Caco-2 (cell line): ENCODE measurements at regions not wholly inside any gene's neighbourhood (a gene's known extent, or its start where the extent isn't known, plus 50 kb on each side); places are given as distances from the start of the nearest gene placed in this dataset.

Source experiments
- BruUV-seq: library from RNA; stranded (reverse); fragments of 400-500 nt; replicated peaks from 2 replicates; lab custom pipeline; 2021; lab: Mats Ljungman, UMichigan
- CTCF ChIA-PET: fragments of 300-600 bp; sonication (Branson Sonifier 250); formaldehyde crosslinking; loops from one replicate; lab custom pipeline; 2022; ENCODE audit warnings: antibody characterized with exemption; lab: Charles Lee
- POLR2A ChIA-PET: fragments of 300-600 bp; sonication (Branson Sonifier 250); formaldehyde crosslinking; loops from one replicate; lab custom pipeline; 2022; ENCODE audit warnings: antibody characterized with exemption; lab: Charles Lee
- DNase-seq, 2 experiments: peaks; one replicate each; pipeline versions ENCODE4 v3.0.0 to v3.0.0-alpha.2; 2020 to 2022
- H3K27me3 ChIP-seq: replicated peaks from 2 replicates; pipeline ENCODE4 v1.6.0; 2011; ENCODE audit warnings: low read length; ENCODE audit not compliant: control insufficient read depth, insufficient read depth
- H3K36me3 ChIP-seq: 2 replicates; pipeline ENCODE4 v1.5.1; 2011; ENCODE audit warnings: low read length; ENCODE audit not compliant: control insufficient read depth, insufficient read depth
- H3K4me1 ChIP-seq: fragments of 250-450 bp; sonication (Bioruptor Pico); 2 replicates; pipeline ENCODE4 v1.5.1; 2020; ENCODE audit warnings: mild to moderate bottlenecking
- H3K4me3 ChIP-seq: 2 replicates; pipeline ENCODE4 v1.5.1; 2011; ENCODE audit warnings: low read depth, mild to moderate bottlenecking, control low read depth, low read length
- H3K9me3 ChIP-seq: fragments of 250-450 bp; sonication (Bioruptor Pico); 2 replicates; pipeline ENCODE4 v1.5.1; 2020; ENCODE audit warnings: mild to moderate bottlenecking, moderate library complexity
- H3K27ac Mint-ChIP-seq: one replicate; pipeline ENCODE4 v1.8.0; 2022; ENCODE audit warnings: mixed read lengths; ENCODE audit not compliant: unreplicated experiment
- H3K27me3 Mint-ChIP-seq: one replicate; pipeline ENCODE4 v1.8.0; 2022; ENCODE audit warnings: mixed read lengths; ENCODE audit not compliant: insufficient read depth, unreplicated experiment
- H3K36me3 Mint-ChIP-seq: one replicate; pipeline ENCODE4 v1.8.0; 2022; ENCODE audit warnings: mild to moderate bottlenecking, mixed read lengths; ENCODE audit not compliant: insufficient read depth, unreplicated experiment
- H3K4me1 Mint-ChIP-seq: one replicate; pipeline ENCODE4 v1.8.0; 2022; ENCODE audit warnings: low read depth, mixed read lengths; ENCODE audit not compliant: unreplicated experiment
- H3K4me3 Mint-ChIP-seq: one replicate; pipeline ENCODE4 v1.8.0; 2022; ENCODE audit warnings: mild to moderate bottlenecking, moderate library complexity, mixed read lengths; ENCODE audit not compliant: unreplicated experiment
- H3K9me3 Mint-ChIP-seq: one replicate; pipeline ENCODE4 v1.8.0; 2022; ENCODE audit warnings: mixed read lengths; ENCODE audit not compliant: unreplicated experiment
- intact Hi-C: fragments of 100-400 bp; cut with micrococcal nuclease; formaldehyde crosslinking; loops from one replicate; pipeline ENCODE4 v1.10.0; 2022; ENCODE audit not compliant: unreplicated experiment
- TF ChIP-seq, protein P1 (sequence below), 2 experiments: fragments of 200-600 bp in 1 of 2; IDR thresholded peaks; 1 replicate in 1 of 2; 2 replicates in 1 of 2; pipeline versions ENCODE4 v1.5.1 to v1.8.0; 2011 to 2022; ENCODE audit warnings: antibody characterized with exemption in 1 of 2, control low read depth in 1 of 2, inconsistent platforms in 1 of 2, low read depth in 1 of 2, low read length in 1 of 2, mild to moderate bottlenecking in 1 of 2, moderate library complexity in 1 of 2; ENCODE audit not compliant: insufficient read depth in 1 of 2, severe bottlenecking in 1 of 2, unreplicated experiment in 1 of 2

DNA sequence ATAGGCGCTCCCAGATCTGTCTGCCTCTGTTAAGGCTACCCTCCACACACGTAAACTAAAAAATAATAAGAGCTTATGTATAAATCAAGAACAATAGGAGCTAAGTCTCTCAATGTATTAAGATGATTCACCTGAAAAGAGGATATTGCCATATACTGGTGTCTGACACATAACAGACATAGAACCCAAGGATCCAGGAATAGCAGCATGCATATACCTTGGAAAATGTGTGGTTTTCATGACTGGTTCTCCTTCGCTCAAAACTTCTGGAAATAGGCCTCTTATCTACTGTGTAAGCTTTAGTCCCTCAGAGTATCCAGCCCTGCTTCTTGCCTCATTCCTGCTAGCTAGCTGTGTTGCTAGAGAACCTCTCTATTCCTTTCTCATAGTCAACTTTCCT, 203.7 kb upstream of the SLITRK2 start:
- TF ChIP-seq, protein P1, sequence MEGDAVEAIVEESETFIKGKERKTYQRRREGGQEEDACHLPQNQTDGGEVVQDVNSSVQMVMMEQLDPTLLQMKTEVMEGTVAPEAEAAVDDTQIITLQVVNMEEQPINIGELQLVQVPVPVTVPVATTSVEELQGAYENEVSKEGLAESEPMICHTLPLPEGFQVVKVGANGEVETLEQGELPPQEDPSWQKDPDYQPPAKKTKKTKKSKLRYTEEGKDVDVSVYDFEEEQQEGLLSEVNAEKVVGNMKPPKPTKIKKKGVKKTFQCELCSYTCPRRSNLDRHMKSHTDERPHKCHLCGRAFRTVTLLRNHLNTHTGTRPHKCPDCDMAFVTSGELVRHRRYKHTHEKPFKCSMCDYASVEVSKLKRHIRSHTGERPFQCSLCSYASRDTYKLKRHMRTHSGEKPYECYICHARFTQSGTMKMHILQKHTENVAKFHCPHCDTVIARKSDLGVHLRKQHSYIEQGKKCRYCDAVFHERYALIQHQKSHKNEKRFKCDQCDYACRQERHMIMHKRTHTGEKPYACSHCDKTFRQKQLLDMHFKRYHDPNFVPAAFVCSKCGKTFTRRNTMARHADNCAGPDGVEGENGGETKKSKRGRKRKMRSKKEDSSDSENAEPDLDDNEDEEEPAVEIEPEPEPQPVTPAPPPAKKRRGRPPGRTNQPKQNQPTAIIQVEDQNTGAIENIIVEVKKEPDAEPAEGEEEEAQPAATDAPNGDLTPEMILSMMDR (IDR thresholded peaks at IDR 0.05; ENCODE audit: insufficient read depth in 1 of 2, low read depth in 1 of 2, low read length in 1 of 2, severe bottlenecking in 1 of 2, unreplicated experiment in 1 of 2) = no peak
- H3K4me3 Mint-ChIP-seq = no peak overlapping the region
- no TSS peak for BruUV-seq
- Histone ChIP-seq H3K4me3 (no peak overlapping the region), H3K36me3 (no peaks in the 10 kb centered on the region), H3K27me3 (no peaks in the 10 kb centered on the region), H3K9me3 (no peaks in the 10 kb centered on the region), H3K4me1 (no peaks in the 10 kb centered on the region)
- no peaks in the 10 kb centered on the region for H3K9me3 Mint-ChIP-seq
- H3K27ac Mint-ChIP-seq = no peak overlapping the region
- POLR2A ChIA-PET = no interaction called here
- no peaks in the 10 kb centered on the region for H3K27me3 Mint-ChIP-seq
- no peaks in the 10 kb centered on the region for H3K4me1 Mint-ChIP-seq
- no peak for DNase-seq
- H3K36me3 Mint-ChIP-seq = no peaks in the 10 kb centered on the region
- intact Hi-C loops = no loop called here
- CTCF ChIA-PET = no interaction called here

DNA sequence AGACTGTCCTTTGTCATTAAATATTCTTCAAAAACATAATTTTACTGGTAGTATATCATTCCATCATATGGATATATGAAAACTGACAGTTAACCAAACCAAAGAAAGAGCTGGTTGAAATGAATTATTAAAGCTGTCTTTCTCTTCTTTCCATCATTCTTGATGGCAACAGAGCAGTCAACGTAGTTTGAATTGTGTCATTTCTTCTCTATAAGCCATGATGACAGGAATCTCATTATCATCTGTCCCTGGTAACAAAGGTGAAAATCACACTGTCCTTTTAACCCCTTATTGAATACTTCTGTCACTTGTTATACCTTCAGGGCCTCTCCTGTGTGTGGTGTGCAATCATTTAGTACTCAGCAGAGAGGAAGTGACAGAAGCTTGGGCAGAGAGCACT, 197.0 kb upstream of the SLITRK2 start:
- CTCF ChIA-PET = no interaction called here
- no peaks in the 10 kb centered on the region for H3K36me3 Mint-ChIP-seq
- POLR2A ChIA-PET = no interaction called here
- TF ChIP-seq, protein P1 (IDR thresholded peaks at IDR 0.05; ENCODE audit: insufficient read depth in 1 of 2, low read depth in 1 of 2, low read length in 1 of 2, severe bottlenecking in 1 of 2, unreplicated experiment in 1 of 2) = no peak
- no peaks in the 10 kb centered on the region for H3K9me3 Mint-ChIP-seq
- Histone ChIP-seq H3K9me3 (no peaks in the 10 kb centered on the region), H3K4me1 (no peaks in the 10 kb centered on the region), H3K4me3 (no peak overlapping the region), H3K27me3 (no peaks in the 10 kb centered on the region), H3K36me3 (no peaks in the 10 kb centered on the region)
- intact Hi-C loops = no loop called here
- no TSS peak for BruUV-seq
- H3K4me1 Mint-ChIP-seq = no peaks in the 10 kb centered on the region
- H3K27me3 Mint-ChIP-seq = no peaks in the 10 kb centered on the region
- no peak for DNase-seq
- no peak overlapping the region for H3K27ac Mint-ChIP-seq
- no peak overlapping the region for H3K4me3 Mint-ChIP-seq

DNA sequence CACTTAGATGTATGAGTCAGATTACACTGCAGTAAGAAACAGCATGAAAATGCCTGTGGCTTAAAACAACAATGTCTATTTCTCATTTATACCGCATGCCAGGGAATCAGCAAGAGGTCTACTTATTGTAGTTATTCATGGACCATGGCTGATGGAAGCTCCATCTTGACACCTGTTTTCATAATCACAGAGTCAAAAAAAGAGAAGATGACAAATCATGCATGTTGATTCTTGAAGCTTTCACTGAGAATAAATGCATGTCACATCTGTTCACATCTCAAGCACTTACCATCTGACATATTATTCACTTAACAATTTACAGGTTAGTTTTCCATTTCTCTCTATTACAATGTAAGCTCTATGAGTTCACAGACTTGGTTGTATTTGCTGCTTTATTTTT, 194.2 kb upstream of the SLITRK2 start:
- no peaks in the 10 kb centered on the region for H3K4me1 ChIP-seq
- H3K4me1 Mint-ChIP-seq = no peaks in the 10 kb centered on the region
- H3K27me3 Mint-ChIP-seq = no peaks in the 10 kb centered on the region
- H3K4me3 Mint-ChIP-seq = no peak overlapping the region
- TF ChIP-seq, protein P1 (IDR thresholded peaks at IDR 0.05; ENCODE audit: insufficient read depth in 1 of 2, low read depth in 1 of 2, low read length in 1 of 2, severe bottlenecking in 1 of 2, unreplicated experiment in 1 of 2) = no peak
- DNase-seq = no peak
- no peak overlapping the region for H3K27ac Mint-ChIP-seq
- H3K36me3 ChIP-seq = no peaks in the 10 kb centered on the region
- BruUV-seq = no TSS peak
- ChIA-PET CTCF (no interaction called here), POLR2A (no interaction called here)
- H3K4me3 ChIP-seq = no peak overlapping the region
- H3K27me3 ChIP-seq = no peaks in the 10 kb centered on the region
- H3K9me3 Mint-ChIP-seq = no peaks in the 10 kb centered on the region
- H3K9me3 ChIP-seq = no peaks in the 10 kb centered on the region
- intact Hi-C loops = no loop called here
- no peaks in the 10 kb centered on the region for H3K36me3 Mint-ChIP-seq
